GM18498 (cell line): ENCODE measurements at regions not wholly inside any gene's neighbourhood (a gene's known extent, or its start where the extent isn't known, plus 50 kb on each side); places are given as distances from the start of the nearest gene placed in this dataset.
A peak's percentile ranks its signal among the peaks of the same experiment; 100 is the strongest.
"Not testable (repeated sequence)": the region's sequence is repeated elsewhere in the genome, so short reads cannot be mapped to it uniquely, and the experiment has no call there.

ENCODE experiments used
- ATAC-seq: cut with Tn5 transposase; IDR thresholded peaks from one replicate; pipeline ENCODE4 v1.9.1; 2021; ENCODE audit warnings: mild to moderate bottlenecking, moderate library complexity; ENCODE audit not compliant: unreplicated experiment

DNA sequence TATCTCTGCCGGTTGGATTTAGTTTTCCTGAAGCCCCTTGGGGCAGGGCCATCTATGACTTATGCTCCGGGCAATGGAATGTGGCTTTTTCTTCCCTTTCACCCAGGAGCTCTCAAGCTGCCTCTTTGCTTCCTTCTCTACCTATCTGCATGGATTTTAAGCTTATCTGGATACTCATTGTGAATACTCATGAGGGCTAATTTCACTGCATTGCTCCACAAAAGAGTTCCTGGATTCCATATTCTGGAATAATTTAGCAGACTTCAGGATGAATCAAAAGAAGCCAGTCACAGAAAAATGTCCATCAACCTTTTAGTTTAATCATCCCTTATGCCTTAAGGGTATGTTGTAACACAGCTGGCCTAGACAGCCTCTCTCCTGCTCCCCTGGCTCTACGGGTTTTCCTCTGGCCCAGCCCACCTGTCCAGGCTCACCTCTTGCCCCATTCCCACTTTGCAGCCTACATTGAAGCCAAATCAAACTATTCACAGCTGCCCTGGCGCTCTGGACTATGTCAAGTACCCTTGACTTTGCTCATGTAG is 122.8 kb upstream of the RMDN2 start:
- no peak for ATAC-seq

DNA sequence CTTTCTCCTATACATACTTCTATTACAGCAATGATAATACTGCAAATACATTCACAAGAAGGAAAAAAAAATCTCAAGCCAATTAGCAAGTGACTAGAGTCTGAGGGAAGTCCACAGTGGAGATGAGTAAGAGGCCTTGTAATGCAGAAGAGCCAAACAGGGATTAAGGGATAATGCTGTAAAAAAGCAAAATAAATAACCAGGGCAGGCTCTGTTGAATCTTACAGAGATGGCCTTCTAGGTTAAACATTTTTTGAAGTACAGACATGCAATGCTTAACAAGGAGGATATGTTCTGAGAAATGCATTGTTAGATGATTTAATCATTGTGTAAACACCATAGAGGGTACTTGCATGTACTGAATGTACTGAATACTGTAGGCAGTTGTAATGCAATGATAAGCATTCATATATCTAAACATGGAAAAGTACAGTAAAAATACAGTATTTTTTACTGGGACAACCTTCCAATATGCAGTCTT is 122.1 kb upstream of the RMDN2 start:
- ATAC-seq, result no peak

DNA sequence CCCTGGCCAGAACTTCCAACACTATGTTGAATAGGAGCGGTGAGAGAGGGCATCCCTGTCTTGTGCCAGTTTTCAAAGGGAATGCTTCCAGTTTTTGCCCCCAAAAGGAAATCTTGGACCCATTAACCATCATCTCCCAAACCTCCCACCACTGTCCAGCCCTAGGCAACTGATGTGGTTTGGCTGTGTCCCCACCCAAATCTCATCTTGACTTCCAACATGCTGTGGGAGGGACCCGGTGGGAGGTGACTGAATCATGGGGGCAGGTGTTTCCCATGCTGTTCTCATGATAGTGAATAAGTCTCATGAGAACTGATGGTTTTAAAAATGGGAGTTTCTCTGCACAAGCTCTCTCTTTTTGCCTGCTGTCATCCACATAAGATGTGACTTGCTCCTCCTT is 119.1 kb upstream of the RMDN2 start:
- ATAC-seq, result not testable (repeated sequence)

DNA sequence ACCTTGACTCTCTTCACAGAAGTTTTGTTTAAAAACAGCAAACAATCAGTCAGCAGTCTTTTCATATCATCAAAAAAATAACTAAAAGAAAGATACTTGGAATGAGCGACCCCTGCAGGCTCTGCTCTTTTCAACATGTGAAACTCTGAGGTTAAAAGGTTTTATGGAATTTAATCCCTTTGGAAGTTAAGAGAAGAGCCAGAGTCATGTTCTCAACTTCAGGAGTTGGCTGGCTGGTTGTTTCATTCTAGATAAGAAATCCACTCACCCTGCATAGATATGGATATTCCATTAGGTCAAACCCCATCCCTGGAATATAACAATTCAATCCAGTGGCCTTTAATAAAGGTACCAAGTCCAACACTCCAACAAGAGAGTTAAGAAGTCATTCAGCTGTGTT is 115.6 kb upstream of the RMDN2 start:
- no peak for ATAC-seq

DNA sequence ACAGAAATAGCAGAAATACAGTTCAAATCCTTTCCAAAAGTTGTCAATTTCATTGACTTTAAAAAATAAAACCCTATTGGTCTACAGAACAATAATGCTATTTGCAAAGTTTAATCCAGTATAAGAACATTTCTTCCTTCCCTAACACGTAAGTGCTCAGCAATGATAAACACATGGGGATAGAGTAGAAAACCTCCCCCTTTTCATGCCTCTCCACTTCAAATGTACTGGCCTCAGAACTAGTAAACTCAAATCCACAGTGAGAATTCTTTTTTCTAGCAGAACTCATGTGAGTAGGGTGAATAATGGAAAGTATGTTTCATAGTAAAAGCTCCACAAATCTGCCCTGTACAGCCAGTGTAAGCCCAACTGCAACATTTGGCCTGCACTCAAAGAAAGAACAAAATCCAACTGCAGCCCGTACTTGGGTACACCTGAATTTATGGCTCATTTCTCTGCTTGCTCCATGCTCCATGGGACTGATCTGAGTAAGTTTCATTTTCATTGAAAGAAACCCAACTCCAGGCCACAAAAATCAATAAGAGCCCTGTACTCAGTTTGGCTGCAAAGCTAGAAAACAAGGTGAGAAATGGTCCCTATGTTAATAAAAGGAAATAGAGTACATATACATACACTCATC is 115.0 kb upstream of the RMDN2 start:
- no peak for ATAC-seq

DNA sequence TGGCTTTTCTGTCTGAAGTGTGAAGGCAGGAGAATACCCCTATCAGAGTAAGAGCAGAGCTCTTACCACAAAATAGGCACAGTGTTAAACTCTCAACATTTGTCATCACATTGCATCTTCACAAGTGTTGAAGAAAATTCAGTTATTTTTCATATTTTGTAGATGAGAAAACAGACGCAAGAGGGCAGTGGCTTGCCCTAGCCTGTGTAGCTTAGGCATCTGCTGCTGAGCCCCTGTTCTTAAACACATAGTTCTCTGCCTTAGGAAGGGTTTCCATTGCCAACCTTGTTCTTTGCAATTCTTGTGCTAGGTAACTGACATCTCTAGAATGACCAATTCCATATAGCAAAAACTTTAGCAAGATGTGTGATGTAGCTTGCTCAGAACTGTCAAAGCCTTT is 112.7 kb upstream of the RMDN2 start:
- no peak for ATAC-seq

DNA sequence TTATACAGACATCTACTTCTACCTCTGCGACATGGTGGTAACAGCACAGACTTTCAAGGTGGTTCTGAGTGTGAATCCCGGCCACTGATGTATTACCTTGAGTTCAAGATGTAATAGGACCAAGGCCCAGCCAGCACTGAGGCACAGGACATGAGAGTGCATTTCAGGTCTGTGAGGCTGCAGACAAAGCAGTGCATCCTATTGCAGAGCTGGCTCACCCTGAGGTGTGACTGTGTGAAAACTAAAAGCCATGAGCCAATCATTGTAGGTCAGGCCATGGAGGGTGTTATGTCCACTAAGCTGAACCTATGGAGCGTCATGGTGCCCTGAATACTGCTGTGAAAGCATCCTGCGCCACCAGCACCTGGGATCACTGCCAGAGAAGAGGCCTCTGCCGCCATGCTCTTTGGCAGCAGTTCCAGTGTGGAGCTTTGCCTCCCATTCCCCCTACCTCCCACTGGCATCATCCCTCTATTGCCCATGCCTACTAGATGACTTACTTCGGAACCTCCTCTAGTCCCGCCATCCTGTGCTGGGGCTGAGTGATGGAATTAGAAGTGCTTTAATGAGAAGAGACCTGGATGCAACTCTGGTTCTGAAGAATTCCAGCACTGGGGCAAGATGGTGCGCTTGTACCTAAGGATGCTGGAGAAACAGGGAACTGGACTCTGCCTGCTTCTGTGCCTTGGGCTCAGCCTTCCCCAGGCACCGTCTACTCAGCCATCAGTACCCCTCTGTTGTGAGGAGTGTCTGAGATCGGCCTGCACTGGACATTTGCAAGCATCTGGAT is 112.0 kb upstream of the RMDN2 start:
- no peak for ATAC-seq

DNA sequence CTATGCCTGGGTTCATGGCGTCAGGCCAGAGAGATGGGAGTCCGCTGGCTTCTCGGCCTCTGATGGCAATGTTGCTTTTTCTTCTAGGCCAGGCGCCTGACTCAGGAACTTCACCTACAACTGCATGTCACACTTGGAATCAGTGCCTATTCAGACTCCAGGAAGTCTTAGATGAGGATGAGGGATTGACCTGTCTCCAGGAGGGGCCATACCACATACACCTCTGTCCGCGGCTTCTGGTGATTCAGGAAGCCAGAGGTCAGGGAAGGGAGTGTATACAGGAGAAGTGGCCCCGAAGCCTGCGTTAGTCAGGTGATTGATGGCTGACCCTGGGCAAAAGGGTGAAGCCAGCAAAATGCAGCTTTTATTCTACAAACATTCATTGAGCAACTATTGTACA is 109.1 kb upstream of the RMDN2 start:
- no peak for ATAC-seq

DNA sequence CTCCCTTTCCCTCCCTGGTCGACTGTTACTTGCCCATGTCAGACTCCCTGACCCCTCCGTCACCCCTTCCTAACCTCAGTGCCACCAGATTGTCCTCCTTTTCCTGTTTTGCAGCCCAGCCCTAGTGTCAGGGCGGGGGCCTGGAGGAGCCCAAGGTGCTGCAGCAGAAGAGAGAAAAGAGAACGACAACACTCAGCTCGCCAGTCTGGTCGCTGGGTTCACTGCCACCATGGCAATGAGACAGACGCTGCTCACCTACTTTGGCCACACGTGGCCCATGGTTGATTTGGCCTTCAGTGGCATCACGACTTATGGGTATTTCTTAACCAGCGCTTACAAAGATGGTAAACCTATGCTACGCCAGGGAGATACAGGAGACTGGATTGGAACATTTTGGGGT is 108.4 kb upstream of the RMDN2 start:
- ATAC-seq, result no peak

DNA sequence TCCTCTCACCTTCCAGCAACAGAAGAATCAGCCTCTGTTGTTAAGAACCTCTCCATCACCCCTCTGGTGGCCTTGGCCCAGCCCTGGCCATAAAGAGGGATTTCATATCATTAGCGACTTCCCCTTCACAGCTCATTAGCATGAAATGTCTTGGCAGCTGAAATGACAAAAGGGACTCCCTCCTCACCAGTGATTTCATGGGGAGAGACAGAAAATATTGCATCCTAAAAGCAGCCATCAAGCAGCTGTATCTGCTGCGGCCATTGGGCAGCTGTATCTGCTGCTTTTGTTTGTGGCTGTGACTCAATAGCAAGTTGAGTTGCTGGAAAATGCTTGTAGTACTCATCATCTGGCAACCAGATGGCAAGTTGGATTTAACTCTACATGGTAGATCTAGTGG is 105.9 kb upstream of the RMDN2 start:
- no peak for ATAC-seq

DNA sequence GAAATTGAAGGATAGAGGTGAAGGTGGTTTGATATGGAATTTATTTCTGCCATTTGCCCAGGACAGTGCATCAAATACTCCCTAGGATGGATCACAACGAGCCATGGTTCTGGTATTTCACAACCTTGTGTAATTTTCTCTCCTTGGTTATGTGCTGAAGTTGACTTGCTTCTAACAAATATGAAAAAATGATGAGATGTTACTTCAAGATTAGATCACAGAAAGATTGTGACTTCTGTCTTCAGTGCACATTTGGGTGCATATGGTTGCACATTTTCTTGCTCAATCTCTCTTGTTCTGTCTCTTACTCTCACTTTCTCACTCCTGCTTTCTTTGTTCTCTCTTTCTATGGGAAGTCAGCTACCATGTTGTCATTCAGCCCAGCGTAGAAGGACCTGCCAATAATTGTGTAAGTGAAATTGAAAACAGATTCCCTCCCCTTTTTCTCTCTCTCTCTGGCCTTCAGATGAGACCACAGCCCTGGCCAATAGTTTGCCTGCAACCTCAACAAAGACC is 104.6 kb upstream of the RMDN2 start:
- no peak for ATAC-seq

DNA sequence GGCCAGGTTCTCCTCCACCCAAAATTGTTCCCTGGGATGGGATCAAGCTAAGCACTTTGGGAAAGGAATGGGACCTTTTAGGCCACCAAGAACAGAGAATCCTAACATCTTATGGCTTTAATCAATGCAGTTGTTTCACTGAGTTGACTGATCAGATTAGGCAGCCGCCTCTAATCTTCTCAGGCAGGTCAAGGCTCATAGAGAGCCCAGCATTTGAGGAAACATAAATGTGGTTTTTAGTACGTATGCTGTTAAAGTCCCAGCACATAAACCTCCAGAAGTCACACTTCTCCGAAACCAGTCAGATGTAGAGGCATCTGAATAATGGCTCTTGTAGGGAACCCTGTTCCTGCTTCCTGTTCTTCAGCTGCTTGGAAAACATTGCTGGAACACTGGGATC is 99.5 kb upstream of the RMDN2 start:
- no peak for ATAC-seq

DNA sequence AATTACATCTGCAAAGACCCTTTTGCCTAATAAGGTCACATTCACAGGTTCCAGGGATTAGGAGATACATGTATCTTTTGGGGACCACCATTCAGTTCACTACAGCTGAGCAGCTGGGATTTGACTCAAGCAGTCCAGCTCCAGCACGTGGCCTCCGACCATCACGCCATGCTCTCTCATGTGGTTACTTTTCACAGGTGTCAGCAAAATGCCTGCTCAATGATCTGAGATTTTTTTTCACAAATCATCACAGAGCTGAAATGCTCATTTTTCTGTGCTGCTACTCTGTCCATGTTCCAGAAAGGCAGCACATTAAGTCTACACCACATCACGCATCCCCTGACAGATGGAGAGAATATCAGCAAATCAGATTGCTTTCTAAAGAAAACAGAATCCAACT is 98.5 kb upstream of the RMDN2 start:
- ATAC-seq, result no peak

DNA sequence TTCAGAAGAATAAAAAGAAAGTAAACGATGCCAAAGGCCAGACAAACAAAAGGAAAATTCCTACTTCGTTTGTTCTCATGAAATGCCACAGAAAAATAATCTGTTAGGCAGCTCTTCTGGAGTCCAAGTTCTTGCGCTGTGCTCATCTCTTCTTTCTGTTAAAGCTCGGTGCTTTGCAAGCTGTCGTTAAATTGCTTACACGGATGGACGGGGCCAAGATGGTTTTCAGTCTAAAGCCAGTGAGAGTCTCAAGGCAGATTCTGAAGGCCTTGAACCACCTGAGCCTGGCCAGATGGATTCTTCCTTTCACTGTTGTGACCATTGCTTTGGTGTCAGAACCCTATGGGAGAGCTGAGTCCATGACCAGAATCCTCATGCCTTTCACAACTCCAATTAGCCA is 97.6 kb upstream of the RMDN2 start:
- no peak for ATAC-seq

DNA sequence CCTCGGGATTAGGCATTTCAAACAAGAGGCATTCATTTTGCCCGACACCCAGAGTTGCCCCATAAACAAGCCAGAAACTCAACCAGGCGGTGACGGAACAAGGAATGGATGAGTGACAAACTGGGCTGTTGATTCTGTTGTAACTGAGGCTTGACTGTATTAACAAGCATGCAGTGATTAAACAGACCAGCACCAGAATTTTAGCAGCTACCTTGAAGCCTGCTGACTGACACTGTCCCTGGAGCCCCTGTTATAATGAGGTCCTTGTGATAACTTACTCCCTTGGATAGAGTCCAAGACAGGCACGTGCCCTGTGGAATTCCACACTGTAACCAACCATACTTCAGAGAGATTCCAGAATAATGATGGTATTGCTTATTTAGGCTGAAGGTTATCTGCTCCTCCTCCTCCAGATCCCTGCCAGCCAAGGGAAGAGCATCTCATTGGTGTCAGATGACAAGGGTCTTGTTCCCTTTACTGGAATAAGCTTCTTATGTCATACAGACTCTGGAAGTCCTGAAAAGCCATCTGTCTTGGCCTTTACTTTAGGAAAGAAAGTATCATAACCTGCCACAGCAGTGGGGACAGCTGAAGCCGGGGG is 97.1 kb upstream of the RMDN2 start:
- ATAC-seq, result no peak

DNA sequence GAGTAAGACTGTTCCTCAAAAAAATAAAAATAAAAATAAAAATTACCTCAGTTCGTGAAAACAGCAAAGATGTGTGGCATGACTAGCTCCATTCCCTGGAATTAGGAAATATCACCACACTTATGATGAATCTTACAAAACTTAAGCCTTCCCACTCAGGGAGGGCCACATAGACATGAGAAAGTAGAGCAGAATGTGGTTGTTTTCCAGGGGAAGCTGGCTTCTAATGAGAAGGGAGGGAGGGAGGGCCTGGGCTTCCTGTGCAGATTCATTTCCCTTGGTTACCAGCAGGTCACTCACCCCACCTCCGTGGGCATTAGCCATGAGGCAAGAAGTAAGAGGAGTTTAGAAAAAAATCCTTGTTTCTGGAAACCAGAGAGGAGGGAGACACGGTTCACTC is 95.9 kb upstream of the RMDN2 start:
- no peak for ATAC-seq

DNA sequence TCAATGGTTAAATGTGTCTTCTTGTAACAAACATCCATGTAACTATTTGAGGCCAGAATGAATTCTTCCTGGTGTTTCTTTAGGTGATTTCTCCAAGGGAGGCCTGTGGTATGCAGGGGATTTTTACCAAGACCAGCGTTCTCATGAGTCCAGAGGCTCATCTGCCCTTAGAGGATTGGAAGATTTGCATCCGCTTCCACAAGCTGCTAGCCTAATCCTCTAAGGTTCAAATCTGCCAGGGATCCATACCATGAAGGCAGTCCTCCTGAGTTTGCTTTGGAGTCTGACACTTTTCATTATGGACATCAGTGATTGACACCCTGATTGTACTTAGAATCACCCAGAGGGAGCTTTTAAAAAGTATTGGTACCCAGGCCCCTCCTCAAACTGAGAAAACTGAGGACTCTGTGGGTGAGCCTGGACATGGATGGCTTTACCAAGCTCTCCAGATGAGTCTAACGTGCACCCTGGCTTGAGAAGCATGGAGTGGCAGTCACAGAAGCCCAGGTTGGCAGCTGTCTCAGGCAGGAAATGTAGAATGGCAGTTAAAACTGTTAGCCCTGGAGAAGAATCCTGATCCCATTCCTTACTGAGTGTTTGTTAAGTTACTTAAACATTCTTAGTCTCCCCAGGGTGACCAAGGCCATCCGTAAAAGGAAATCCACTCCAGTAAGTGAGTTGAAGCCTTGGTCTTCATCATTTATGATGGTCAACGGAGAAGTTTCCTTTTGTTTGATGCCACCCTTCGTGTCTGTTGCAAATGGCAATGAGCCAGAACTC is 95.3 kb upstream of the RMDN2 start:
- ATAC-seq, result no peak

DNA sequence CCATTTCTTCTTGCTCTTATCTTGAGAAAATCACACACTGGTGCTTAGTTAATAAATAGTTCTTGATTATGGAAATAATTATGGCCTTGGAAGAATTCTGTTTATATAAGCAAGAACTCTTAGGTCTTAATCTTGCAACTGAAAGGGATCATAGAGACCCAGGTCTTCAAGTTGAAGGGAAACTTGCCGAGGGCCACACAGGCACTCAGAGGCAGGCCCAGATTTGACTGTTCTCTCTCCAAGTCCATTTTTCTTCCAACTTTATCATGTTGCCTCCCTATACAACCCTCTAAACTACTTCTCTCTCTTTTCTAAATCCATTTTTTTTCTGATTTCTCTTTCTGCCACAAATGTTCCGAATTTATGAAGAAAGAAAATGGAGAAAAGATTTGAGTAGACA is 94.5 kb upstream of the RMDN2 start:
- ATAC-seq, result no peak

DNA sequence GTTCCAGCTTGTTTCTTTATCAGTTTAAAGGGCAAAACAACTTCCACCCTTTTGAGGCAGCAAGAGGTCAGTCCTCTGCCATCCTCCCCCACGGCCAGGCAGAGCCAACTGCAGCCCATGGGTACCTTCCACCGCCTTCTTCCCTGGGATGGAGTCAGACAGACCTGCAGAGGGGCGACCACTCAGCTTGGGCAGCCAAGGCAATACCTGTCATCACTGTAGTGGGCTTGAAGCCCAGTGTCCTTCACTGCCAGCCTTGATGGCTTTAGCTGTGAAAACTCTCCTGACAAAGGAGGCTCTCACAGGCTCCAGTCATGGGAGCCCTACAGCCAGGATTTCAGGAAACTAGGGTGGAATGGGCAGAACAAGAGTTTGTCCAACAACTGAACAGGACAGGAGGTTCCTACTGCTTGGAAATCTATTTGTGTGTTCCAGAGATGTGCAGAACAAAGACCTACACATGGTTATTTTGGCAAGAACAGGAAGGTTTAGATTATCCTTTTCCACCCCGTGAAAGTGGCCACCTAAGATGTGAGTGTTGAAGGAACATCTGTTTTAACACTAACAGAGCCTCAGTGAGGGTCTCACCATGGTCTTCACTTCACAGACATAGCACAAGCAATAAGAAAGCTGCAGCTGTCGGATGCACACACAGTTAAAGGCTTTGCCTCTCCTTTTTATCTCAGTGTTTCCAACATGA is 93.9 kb upstream of the RMDN2 start:
- no peak for ATAC-seq

DNA sequence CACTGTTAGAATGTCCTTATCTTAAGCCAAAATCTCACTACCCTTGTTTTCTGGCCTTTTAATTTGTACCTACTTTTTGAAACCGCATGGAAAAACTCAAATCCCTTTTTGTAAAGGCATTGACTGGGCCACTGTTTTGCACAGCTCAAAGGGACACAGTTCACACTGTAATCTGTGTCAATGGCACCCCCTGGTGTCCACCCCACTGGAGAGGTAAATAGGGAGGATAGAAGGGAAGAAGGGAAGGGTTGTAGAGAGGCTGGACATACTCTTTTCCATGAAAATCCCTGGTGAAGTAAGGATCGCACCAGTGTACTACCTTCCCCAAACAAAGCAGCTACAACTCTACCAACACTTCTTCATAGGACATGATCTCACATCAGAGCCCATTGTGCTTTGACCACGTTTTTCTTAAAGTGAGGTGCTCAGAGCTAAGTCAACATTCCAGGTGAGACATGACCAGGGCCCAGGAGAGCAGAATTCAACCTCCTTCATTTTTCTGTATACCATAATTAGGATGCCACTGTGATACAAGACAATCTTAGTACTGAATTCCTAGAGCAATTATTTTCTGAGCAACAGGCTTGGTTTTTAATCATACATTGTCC is 92.4 kb upstream of the RMDN2 start:
- peak; percentile 58 for ATAC-seq
